ENCODE measurements at regions not wholly inside any gene's neighbourhood (a gene's known extent, or its start where the extent isn't known, plus 50 kb on each side); places are given as distances from the start of the nearest gene placed in this dataset.

GRCh38 chr12:34294137-34294536, 271.8 kb downstream of the ALG10 start:
- H3K4me3 ChIP-seq (ENCODE audit: low read depth, low read length): no peak overlapping the region
- in situ Hi-C loops (cut with HindIII; ENCODE audit: low sequenced_read_pairs): no loop called here
- no peak for TF ChIP-seq CTCF (IDR thresholded peaks at IDR 0.05; ENCODE audit: low read depth, low read length)
- no peak for DNase-seq (ENCODE audit: low read depth, low spot score)

DNA sequence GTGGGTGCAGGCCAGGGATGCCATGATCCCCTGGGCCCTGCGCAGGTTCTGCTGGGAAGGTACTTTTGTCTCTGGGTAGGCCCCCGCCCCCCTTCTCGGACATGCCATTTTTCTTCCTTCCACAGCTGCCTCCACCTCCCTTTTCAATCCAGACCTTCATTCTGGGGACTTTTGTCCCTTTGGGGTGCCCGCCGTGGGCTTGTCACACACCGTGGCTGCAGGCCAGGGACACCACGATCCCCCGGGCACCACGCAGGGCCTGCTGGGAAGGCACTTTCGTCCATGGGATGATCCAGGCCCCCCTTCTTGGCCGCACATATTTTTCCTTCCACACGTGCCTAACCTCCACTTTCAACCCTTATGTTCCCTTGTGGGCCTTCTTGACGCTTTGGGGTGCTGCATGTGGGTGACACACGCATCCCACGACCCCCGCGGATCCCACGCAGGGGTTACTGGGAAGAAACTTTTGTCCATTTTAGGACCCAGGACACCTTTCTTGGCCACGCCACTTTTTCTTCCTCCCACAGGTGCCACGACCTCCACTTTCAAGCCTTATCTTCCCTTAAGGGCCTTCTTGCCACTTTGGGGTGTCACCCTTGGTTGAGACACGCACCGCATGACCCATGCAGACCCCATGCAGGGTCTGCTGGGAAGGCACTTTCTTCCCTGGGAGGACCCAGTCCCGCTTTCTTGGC, 272.5 kb downstream of the ALG10 start:
- DNase-seq (ENCODE audit: low read depth, low spot score): no peak
- no peak for TF ChIP-seq CTCF (IDR thresholded peaks at IDR 0.05; ENCODE audit: low read depth, low read length)
- in situ Hi-C loops (cut with HindIII; ENCODE audit: low sequenced_read_pairs): no loop called here
- no peak overlapping the region for H3K4me3 ChIP-seq (ENCODE audit: low read depth, low read length)

GRCh38 chr12:34295366-34296142, 273.3 kb downstream of the ALG10 start:
- in situ Hi-C loops (cut with HindIII; ENCODE audit: low sequenced_read_pairs): no loop called here
- DNase-seq (ENCODE audit: low read depth, low spot score): no peak
- no peak overlapping the region for H3K4me3 ChIP-seq (ENCODE audit: low read depth, low read length)
- TF ChIP-seq CTCF (IDR thresholded peaks at IDR 0.05; ENCODE audit: low read depth, low read length): no peak

- no peak for TF ChIP-seq CTCF (IDR thresholded peaks at IDR 0.05; ENCODE audit: low read depth, low read length)
- in situ Hi-C loops (cut with HindIII; ENCODE audit: low sequenced_read_pairs): no loop called here
- no peak overlapping the region for H3K4me3 ChIP-seq (ENCODE audit: low read depth, low read length)
- DNase-seq (ENCODE audit: low read depth, low spot score): no peak
Observed at GRCh38 chr12:34296143-34297041, 274.1 kb downstream of the ALG10 start.

- DNase-seq (ENCODE audit: low read depth, low spot score): no peak
- no peak overlapping the region for H3K4me3 ChIP-seq (ENCODE audit: low read depth, low read length)
- in situ Hi-C loops (cut with HindIII; ENCODE audit: low sequenced_read_pairs): no loop called here
- no peak for TF ChIP-seq CTCF (IDR thresholded peaks at IDR 0.05; ENCODE audit: low read depth, low read length)
Observed at GRCh38 chr12:34297126-34297789, 275.0 kb downstream of the ALG10 start.

- no peak for DNase-seq (ENCODE audit: low read depth, low spot score)
- H3K4me3 ChIP-seq (ENCODE audit: low read depth, low read length): no peak overlapping the region
- in situ Hi-C loops (cut with HindIII; ENCODE audit: low sequenced_read_pairs): no loop called here
- no peak for TF ChIP-seq CTCF (IDR thresholded peaks at IDR 0.05; ENCODE audit: low read depth, low read length)
Observed at GRCh38 chr12:34297790-34298164, 275.5 kb downstream of the ALG10 start.

Measured in astrocyte of the spinal cord (primary cell).